Gastroesophageal sphincter (tissue), 3 donors: ENCODE measurements at regions not wholly inside any gene's neighbourhood (a gene's known extent, or its start where the extent isn't known, plus 50 kb on each side); places are given as distances from the start of the nearest gene placed in this dataset.

Experiments
- EP300 ChIP-seq: sonication (generic); formaldehyde crosslinking; IDR thresholded peaks from one replicate; pipeline ENCODE4 v1.6.1; 2017; ENCODE audit warnings: antibody characterized with exemption, mild to moderate bottlenecking
- POLR2A ChIP-seq, 2 donors: fragments of 450-650 bp; IDR thresholded peaks; one replicate each; pipeline ENCODE4 v1.6.1; 2017; ENCODE audit warnings: antibody characterized with exemption in 2 of 2, mild to moderate bottlenecking in 2 of 2, moderate library complexity in 1 of 2
- POLR2AphosphoS5 ChIP-seq: sonication (generic); formaldehyde crosslinking; IDR thresholded peaks from one replicate; pipeline ENCODE4 v1.6.1; 2017; ENCODE audit warnings: antibody characterized with exemption
- TF ChIP-seq, protein P1 (sequence below), 4 experiments: fragments of 200-600 bp in 2 of 4; fragments of 450-650 bp in 2 of 4; sonication (generic) in 1 of 4; IDR thresholded peaks; one replicate each; pipeline ENCODE4 v1.5.1; 2017 to 2019; ENCODE audit warnings: antibody characterized with exemption in 4 of 4, mild to moderate bottlenecking in 2 of 4, moderate library complexity in 2 of 4

DNA sequence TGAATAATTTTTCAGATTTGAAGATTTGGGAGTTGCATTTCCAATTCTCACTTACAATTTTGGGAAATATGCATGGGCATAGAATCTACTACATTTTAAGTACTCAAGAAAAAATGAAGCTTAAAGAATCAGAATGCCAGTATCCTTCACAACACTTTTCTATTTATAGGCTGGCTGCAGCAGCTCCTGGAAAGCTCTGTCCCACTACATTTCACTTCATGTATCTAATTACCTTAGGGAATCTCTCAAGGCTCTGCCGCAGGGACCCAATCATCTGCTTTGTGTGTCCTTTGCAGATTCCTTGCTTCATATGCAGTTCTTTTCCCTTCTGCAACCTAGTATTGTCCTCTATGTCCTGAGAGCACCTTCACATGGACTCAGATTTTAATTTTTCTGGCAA, 102.9 kb downstream of the NUP35 start:
- TF ChIP-seq, protein P1, sequence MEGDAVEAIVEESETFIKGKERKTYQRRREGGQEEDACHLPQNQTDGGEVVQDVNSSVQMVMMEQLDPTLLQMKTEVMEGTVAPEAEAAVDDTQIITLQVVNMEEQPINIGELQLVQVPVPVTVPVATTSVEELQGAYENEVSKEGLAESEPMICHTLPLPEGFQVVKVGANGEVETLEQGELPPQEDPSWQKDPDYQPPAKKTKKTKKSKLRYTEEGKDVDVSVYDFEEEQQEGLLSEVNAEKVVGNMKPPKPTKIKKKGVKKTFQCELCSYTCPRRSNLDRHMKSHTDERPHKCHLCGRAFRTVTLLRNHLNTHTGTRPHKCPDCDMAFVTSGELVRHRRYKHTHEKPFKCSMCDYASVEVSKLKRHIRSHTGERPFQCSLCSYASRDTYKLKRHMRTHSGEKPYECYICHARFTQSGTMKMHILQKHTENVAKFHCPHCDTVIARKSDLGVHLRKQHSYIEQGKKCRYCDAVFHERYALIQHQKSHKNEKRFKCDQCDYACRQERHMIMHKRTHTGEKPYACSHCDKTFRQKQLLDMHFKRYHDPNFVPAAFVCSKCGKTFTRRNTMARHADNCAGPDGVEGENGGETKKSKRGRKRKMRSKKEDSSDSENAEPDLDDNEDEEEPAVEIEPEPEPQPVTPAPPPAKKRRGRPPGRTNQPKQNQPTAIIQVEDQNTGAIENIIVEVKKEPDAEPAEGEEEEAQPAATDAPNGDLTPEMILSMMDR (IDR thresholded peaks at IDR 0.05) = no peak
- no peak for TF ChIP-seq EP300
- TF ChIP-seq POLR2A (IDR thresholded peaks at IDR 0.05) = no peak
- TF ChIP-seq POLR2AphosphoS5 = no peak
